Stimulated activated CD8-positive, alpha-beta memory T cell treated with anti-CD3 and anti-CD28 coated beads, Interleukin-4, amount 100 ng/mL, for 24 hours (primary cell): ENCODE measurements at regions not wholly inside any gene's neighbourhood (a gene's known extent, or its start where the extent isn't known, plus 50 kb on each side); places are given as distances from the start of the nearest gene placed in this dataset.

ENCODE experiments used
- DNase-seq: peaks from one replicate; pipeline ENCODE4 v3.0.0-alpha.2; 2020; ENCODE audit warnings: low read depth

- DNase-seq = no peak
Measured at GRCh38 chr14:54090274-54090673, 133.6 kb upstream of the BMP4 start.

DNA sequence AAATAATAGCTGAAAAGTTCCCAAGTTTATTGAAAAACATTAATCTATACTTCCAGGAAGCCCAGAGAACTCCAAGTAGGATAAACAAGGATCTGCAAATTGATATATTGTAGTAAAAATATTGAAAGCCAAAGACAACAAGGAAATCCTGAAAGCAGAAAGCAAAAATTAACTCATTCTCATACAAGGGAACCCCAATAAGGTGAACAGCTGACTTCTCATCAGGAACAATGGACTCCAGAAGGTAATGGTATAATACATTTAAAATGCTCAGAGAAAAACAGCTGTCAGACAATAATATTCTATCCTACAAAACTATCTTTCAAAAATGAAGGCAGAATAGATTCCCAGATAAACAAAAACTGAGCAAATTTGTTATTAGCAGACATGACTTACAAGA is 138.1 kb upstream of the BMP4 start:
- DNase-seq = no peak

- no peak for DNase-seq
Measured at GRCh38 chr14:54098536-54098935, 141.9 kb upstream of the BMP4 start.

DNA sequence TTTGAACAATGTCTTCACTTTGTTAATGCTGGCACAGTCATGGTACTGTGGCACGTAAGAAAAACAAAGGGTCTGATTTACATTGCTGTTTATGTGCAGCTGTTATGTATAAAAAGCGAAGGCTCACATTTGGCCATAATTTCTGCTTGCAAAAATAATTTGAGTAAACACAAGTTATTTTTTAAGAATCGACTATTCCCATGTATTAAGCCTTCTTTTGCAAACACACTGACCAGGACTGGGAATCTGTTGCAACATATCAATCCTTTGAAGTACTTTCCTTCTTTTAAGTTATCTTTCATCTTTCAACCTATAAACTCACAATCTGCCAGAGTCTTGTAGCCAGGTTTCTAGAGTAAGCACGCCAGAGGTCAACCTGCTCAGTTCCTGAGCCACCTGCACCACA is 145.4 kb upstream of the BMP4 start:
- no peak for DNase-seq

GRCh38 chr14:54102530-54102929 is 145.9 kb upstream of the BMP4 start:
- DNase-seq = no peak

- no peak for DNase-seq
Measured at GRCh38 chr14:54104601-54105145, 148.0 kb upstream of the BMP4 start.

GRCh38 chr14:54105406-54105805 is 148.8 kb upstream of the BMP4 start:
- no peak for DNase-seq

DNA sequence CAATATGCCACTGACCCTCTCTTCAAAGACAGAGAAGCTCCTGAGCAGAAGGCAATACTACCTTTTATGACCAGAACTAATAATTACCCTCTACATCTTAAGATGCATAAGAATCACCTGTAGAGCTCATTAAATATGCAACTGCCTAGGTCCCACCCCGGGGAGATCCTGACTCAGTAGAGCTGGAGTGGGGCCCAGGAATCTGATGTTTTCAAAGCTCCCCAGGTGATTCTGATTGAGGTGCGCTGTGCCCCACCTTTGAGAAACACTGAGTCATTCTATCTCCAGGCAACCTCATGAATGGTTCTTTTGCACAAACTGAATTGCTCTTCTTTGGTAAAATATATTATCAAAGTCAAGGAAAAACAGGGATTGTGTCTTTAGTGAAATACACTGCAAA is 149.3 kb upstream of the BMP4 start:
- DNase-seq = no peak

DNA sequence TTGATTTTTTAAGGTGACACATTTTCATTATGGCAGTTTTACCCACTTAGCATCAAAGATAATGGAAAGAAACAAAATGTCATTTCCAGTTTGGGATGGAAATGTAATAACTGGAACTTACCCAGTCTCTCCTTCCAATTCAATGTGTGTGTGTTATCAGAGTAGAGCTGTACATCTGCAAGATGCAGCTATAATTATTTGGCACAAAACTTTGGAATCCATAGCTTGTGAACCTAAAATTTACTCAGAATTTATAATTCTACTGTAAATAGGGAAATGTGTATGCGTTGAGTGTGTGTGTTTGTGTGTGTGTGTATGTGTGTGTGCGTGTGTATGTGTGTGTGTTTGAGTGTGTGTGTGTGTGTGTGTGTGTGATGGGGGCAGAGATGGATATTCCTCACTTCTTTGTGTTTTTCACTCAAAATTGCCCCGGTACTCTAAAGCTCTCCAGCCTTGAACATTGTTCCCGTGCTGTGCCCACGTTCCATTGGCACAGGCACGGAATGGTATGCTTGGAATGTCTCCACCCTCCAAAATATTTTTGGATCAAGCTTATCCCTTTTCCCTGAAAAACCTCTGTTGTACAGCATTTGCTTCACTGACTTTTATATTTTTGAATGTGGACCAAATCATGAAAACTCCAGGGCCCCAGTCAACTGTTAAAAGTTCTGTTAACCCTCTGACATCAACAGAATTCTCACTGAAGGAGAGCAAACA is 150.2 kb upstream of the BMP4 start:
- no peak for DNase-seq

DNA sequence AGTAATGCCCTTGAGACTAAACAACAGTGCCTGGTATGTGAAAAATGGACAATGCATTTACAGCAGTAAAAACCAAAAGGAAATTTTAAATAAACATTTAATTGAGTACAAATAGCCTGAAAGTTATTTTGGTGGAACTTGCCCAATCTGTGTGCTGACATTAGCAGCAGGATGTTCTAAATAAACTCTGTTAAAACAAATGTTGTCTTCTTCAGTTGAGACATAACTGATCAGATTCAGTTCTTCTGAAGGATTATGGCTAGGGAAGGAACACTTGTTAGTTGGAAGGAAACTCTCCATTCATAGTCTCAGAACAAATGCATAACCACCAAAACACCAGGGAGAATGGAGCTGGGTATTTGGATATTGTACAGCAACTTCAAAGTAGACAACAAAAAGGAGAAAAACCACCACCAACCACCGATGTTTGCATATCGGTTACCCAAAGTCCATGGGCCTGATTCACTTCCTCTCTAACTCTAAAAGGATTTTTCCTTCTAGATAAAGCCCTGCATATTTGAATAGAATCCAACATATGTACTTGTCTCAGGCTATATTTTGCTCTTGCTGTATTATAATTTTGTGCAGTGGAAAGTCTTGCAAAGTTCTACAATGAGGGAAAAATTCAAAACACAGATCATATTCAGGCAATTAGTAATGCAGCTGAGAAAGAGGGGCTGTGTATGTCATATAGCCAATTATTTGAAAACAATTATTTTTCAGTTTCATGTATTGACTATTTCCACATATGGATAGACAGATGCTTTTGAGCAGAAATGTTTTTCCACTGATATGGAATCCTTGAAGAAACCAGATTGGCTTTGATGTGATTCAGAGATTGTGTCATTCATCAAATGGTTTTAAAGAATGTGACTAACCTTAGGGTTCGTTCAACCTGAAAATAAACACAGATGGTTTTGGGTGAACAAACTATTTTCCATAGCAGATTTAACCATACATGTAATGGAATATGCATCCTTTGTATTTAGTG is 152.2 kb upstream of the BMP4 start:
- no peak for DNase-seq

- no peak for DNase-seq
Measured at GRCh38 chr14:54109521-54110120, 153.0 kb upstream of the BMP4 start.

GRCh38 chr14:54114941-54115340 is 158.3 kb upstream of the BMP4 start:
- DNase-seq = no peak

- no peak for DNase-seq
Measured at GRCh38 chr14:54116198-54116885, 159.7 kb upstream of the BMP4 start.

DNA sequence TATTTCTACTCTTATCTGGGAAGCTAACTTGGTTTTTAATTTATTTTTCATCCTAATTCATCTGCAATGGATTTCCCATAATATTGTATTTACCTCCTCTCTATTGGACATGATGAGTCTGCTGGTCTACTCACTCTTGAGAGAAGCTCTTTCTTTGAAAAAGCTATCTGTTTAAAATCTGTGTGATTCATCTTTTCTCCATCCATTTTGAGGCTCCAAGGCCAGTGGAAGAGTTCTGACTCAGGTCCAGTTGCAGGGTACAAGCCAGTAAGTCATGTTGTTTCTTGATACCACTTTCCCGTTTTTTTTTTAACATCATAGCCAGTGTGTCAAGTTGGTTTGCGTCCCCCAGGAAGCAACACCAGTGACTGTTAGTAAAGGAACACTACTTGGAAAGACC is 160.3 kb upstream of the BMP4 start:
- DNase-seq = no peak

- DNase-seq = no peak
Measured at GRCh38 chr14:54117396-54117795, 160.8 kb upstream of the BMP4 start.

- DNase-seq = no peak
Measured at GRCh38 chr14:54117924-54118323, 161.3 kb upstream of the BMP4 start.

GRCh38 chr14:54120260-54120659 is 163.6 kb upstream of the BMP4 start:
- DNase-seq = no peak

DNA sequence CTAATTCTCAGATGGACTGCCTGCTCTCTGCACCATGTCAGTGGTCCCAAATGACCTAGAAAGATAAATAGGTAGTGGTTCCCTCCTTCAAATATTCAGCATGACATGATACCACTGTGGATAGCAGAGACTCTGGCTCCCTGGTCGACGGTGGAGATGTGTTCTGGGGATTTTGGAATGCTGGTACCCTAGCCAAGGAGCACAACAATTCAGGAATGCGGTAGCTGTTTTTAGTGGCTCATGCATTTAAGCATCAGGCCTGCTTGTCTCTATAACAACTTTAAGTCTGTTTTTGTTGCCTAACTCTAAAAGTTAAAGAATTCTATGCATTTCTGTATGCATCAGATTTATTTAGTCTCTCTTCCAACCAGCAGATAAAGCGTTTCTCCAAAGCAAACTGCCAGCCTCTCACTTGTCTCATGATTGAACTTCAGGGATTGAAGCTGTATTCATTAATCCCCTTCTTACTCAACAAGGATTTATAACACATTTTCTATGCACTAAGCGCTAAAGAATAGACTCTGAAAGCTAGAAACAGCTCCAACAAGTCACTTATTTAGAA is 164.9 kb upstream of the BMP4 start:
- no peak for DNase-seq

DNA sequence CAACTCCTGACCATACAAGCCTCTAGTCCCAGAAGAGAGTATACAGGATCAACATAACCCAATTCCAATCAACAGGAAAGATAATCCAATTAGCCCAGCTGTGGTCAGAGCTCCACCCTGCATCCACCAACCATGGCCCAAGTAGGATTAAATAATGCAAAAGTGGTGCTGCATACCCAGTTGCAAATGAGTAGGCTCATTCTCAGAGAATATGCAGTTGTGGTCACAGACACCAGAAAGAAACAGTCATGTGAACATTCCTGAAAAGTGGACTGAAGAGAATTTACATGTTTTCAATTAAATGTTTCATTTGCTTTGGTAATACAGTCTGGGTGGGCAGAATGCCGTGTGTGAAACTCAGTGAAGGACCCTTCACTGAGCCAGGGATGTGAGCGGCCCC is 167.2 kb upstream of the BMP4 start:
- DNase-seq = no peak

- no peak for DNase-seq
Measured at GRCh38 chr14:54125109-54125508, 168.5 kb upstream of the BMP4 start.

GRCh38 chr14:54126947-54127346 is 170.3 kb upstream of the BMP4 start:
- DNase-seq = no peak

DNA sequence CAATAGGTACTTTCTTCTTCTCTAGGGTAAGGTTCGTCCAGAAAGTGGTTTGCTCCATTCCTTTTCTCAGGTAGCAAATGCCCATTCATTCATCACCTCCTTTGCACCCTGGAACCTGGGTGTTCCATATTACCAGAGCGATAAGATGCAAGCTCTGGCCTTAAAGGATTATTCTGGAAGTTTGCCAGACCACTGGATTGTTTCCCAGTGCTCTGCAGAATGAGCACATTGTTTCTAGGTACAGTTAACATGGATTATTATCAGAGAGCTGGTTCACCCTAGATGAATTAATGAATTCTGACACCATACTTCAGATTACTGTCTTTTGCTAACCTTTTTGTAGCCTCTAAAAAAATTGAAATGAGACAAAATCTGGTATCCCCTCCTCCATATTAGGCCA is 170.9 kb upstream of the BMP4 start:
- no peak for DNase-seq
